Brain pericyte (primary cell): ENCODE measurements at regions not wholly inside any gene's neighbourhood (a gene's known extent, or its start where the extent isn't known, plus 50 kb on each side); places are given as distances from the start of the nearest gene placed in this dataset.

ENCODE experiments used
- DNase-seq: peaks from one replicate; pipeline ENCODE4 v3.0.0-alpha.2; 2012; ENCODE audit warnings: low read depth, low spot score

DNA sequence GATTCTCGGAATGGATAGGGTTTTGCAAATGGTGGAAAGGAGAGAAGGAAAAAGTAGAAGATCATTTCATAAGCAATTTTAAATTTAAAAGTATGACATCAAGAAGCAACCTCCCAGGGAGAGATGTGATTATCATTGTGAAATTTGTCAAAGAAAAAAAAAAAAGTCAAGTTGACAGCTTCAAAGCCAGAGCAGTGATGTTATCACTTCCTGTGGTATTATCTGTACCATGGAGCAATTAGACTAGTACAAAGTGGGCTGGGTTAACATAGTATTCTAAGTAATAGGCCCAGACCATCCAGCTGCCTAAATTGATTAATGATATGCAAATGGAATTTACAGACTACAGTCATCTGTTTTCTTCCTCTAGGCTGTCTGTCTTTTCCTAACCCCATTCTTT is 84.0 kb upstream of the NPY start:
- no peak for DNase-seq

DNA sequence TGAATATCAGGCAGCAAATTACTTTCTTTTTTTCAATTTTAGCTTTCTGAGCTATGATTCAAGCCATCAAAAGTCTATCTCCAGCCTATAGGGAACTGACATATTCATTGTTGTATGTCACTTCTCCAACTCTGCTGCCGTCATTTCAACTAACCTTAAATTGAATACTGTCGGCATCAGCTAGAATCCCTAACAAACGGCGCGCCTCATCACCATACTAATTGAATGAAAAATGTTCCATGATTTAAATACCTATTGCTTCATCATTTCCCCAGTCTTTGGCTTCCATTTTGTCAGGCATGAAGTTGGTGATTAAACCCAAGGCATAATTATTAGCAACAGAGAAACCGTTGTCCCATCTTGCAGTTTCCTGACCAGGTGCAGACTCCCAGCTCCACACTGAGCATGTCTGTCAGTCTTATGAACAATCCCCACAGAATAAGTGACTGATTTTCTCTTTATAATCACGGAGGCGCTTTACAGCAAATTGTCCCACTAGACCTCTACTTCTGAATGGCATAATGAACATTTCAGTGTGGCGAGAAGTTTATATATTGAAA is 83.5 kb upstream of the NPY start:
- DNase-seq = no peak

DNA sequence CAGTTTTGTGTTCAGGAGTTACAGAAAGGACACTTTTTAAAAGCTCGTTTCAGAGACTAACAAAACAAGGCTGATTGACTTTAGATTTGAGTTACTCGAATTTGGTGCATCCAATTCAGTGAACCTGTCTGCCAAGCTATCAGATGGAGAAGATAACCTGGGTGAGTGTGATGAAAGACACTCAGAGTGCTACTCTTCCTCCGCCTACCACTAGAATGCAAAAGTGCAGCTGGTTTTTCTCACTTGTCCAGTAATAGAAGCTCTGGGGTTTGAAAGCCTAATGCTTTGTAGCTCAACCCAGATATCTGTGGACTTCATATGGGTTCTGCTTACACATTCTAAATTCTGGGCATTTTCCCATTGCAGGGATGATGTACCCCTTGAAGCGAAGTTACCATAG is 82.8 kb upstream of the NPY start:
- no peak for DNase-seq

GRCh38 chr7:24212073-24212472 is 71.9 kb upstream of the NPY start:
- DNase-seq = no peak

- no peak for DNase-seq
Measured at GRCh38 chr7:24213311-24213710, 70.7 kb upstream of the NPY start.

DNA sequence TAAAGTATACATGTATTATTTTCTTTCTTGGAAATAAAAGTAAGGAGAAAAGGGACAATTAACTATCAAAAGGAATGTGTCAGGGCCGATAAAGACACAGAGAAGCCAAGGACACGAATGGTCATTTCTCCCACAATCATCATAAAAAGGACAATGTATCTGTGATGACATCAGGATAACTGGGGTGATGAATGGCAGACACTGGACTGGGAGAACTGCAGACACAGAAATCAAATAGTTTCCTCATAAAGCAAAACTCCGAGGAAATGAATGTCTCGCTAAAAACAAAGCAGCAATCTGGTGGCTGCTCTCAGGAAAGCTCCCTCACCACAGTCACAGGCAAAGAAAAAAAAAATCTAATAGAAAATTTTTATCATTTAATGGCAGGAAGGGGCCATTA is 69.3 kb upstream of the NPY start:
- no peak for DNase-seq

DNA sequence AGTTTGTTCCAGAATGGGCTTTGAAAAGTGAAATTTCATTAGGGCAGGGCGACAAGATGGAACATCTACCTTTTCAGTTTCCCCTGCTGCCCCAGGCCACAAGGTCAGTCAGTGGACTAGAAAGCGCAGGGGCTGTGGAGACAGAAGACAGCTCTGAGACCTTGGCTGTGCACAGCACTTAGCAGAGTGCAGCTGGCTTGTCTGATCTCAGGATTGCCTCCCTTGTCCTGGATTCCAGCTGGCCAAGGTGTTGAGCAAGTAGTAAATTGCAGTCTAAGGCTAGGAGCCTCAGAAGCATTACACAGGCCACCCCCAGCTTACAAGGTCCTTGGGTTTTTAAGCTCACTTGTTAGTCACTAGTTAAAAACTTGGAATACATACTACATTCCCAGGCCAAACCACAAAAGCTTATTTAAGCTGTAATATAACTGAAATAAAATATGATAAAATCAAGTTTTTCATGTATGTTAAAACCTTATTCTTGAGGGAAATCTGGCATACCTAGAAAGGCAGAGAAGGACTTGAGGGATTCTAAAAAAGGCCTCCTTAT is 67.3 kb upstream of the NPY start:
- DNase-seq = no peak

DNA sequence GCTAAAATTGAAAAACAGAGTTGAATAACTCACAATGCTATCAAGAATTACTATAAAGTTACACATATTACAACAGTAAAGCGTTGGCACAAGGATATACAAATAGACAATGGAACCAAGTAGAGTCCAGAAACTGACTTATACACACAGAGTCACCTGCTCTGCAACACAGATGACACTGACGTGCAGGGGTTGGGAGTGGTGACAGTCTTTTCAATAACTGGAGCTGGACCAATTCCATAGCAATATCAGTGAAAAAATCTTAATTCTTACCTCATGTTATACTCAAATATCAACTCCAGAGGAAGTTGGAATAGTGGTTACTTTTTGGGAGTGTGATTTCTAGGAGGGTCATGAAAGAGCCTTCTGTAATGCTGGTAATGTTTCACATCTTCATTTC is 62.5 kb upstream of the NPY start:
- DNase-seq = no peak

GRCh38 chr7:24227068-24227467 is 56.9 kb upstream of the NPY start:
- no peak for DNase-seq

- no peak for DNase-seq
Measured at GRCh38 chr7:24227603-24228359, 56.2 kb upstream of the NPY start.

DNA sequence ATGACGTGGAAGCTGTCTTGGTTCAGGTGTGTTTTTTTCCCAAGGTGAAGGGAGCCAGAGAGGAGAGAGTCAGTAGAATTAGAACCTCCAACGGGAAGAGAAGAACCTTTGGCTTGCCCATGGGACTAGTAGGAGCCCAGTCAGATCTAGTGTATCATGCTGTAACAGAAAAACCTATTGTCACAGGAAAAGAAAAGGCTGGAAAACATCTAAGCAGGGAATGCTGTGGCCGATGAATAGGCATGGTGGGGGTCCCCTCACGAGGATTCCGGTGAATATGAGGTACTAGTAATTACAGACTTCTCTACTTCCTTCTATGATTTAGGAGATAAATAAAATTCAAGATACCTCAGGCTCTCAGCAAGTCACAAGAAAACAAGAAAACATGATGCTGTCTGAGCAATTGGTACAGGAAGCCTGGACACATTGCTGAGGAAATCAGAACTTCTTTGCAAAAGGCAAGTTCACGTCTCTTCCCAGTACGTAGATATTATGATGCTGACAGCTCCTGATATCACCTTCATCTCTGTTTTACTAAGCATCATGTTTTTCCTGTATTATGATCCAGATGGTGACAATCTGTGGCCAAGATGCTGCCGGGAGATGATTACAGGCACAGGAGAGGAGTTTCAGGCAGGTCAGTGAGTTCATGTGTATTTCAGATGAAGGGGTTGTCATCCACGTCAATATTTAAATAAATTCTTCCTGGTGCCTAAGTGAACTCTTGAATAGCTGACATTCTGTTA is 54.3 kb upstream of the NPY start:
- DNase-seq = no peak

DNA sequence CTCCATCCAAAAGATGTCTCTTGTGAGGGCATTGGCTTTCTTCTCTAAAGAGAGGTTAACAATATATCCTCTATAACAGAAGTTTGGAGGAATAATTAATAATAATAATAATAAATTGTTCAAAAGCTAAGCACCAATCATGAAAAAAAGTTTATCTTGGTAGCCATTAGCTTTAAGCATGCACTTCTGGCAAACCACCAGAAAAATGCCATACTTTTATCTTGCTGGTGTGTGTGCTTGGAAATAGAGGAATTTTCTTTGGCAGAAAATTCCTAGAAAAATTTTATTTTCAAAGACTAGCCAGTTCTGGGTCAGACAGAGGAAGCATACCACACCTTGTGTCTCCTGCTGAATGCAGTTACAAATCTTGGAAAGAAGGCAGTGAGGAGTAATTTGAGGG is 52.5 kb upstream of the NPY start:
- no peak for DNase-seq

DNA sequence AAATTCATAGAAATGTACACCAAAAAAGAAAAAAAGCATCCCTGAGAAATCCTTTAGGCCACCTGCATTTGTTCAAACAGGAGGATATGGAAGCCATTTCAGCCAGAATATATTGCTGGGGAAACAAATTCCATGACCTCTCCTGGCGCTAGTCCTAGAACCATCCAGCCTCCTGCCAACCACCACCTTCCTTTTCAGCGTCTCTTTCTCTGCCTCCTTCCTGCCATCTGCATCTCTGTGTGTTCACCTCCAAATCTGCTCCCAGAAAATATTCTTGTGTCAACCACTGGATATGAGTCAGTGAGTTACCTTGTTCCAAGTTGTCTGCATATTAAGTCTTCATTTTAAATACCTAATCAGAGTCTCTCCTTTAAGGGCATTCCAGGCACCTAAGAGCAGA is 50.6 kb upstream of the NPY start:
- DNase-seq = no peak
